ENCODE measurements at regions not wholly inside any gene's neighbourhood (a gene's known extent, or its start where the extent isn't known, plus 50 kb on each side); places are given as distances from the start of the nearest gene placed in this dataset.

- TF ChIP-seq, protein P1, sequence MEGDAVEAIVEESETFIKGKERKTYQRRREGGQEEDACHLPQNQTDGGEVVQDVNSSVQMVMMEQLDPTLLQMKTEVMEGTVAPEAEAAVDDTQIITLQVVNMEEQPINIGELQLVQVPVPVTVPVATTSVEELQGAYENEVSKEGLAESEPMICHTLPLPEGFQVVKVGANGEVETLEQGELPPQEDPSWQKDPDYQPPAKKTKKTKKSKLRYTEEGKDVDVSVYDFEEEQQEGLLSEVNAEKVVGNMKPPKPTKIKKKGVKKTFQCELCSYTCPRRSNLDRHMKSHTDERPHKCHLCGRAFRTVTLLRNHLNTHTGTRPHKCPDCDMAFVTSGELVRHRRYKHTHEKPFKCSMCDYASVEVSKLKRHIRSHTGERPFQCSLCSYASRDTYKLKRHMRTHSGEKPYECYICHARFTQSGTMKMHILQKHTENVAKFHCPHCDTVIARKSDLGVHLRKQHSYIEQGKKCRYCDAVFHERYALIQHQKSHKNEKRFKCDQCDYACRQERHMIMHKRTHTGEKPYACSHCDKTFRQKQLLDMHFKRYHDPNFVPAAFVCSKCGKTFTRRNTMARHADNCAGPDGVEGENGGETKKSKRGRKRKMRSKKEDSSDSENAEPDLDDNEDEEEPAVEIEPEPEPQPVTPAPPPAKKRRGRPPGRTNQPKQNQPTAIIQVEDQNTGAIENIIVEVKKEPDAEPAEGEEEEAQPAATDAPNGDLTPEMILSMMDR (IDR thresholded peaks at IDR 0.05) = no peak
- TF ChIP-seq POLR2A (IDR thresholded peaks at IDR 0.05) = no peak
These were observed 132.1 kb upstream of the PELI2 start for GRCh38 chr14:55986069-55986468.
